LNCaP clone FGC (cell line): ENCODE measurements at regions not wholly inside any gene's neighbourhood (a gene's known extent, or its start where the extent isn't known, plus 50 kb on each side); places are given as distances from the start of the nearest gene placed in this dataset.
A peak's percentile ranks its signal among the peaks of the same experiment; 100 is the strongest.
"Not testable (repeated sequence)": the region's sequence is repeated elsewhere in the genome, so short reads cannot be mapped to it uniquely, and the experiment has no call there.

Experiments
- DNase-seq: peaks from one replicate; pipeline ENCODE4 v3.0.0-alpha.2; 2011; ENCODE audit warnings: low read depth
- H3K4me3 ChIP-seq: 2 replicates; pipeline ENCODE4 v1.5.1; 2011; ENCODE audit warnings: mild to moderate bottlenecking, low read depth, low read length, control low read depth
- TF ChIP-seq, protein P1 (sequence below): IDR thresholded peaks from 2 replicates; pipeline ENCODE4 v1.5.1; 2012; ENCODE audit warnings: mild to moderate bottlenecking; ENCODE audit not compliant: control insufficient read depth, insufficient read depth; ENCODE audit errors: extremely low read depth

DNA sequence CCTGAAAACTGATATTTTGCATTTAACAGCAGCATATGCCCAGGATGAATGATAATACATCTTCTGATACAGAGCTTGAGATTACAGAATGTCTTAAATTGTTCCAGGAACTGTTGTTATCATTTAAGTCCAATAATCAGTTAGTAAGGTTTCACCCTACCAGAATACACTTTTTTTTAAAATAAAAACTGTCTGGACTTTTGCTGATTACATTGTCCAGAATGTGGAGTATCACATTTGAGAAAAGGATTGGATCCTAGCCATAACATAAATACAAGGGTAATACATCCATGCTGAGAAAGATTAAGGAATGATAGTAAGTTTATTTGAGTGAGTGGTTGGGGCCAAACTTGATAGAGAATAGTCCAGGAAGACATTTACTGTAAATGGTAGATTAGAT, 71.0 kb downstream of the SEPTIN7 start:
- H3K4me3 ChIP-seq, result no peak overlapping the region
- TF ChIP-seq, protein P1, sequence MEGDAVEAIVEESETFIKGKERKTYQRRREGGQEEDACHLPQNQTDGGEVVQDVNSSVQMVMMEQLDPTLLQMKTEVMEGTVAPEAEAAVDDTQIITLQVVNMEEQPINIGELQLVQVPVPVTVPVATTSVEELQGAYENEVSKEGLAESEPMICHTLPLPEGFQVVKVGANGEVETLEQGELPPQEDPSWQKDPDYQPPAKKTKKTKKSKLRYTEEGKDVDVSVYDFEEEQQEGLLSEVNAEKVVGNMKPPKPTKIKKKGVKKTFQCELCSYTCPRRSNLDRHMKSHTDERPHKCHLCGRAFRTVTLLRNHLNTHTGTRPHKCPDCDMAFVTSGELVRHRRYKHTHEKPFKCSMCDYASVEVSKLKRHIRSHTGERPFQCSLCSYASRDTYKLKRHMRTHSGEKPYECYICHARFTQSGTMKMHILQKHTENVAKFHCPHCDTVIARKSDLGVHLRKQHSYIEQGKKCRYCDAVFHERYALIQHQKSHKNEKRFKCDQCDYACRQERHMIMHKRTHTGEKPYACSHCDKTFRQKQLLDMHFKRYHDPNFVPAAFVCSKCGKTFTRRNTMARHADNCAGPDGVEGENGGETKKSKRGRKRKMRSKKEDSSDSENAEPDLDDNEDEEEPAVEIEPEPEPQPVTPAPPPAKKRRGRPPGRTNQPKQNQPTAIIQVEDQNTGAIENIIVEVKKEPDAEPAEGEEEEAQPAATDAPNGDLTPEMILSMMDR, result no peak
- DNase-seq, result no peak

DNA sequence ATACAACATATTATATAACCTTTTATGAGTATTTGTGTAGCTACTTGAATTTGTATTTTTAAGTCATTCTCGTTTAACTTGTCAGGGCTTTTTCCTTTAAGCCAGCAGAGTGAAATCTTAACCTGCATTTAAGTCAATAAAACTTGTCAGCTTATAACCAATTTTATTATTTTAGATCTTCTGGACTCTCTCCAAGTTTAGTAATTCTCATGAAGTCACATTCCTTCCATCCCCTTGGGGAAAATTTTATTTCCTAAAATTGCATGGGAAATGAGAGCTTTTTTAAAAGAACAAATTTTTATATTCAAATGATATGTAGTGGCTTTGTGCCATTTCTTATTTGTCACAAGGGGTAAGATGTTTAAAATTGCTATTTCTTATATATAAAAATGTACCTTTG, 74.0 kb downstream of the SEPTIN7 start:
- peak; percentile 17 for DNase-seq
- H3K4me3 ChIP-seq, result no peak overlapping the region
- TF ChIP-seq, protein P1, result no peak

DNA sequence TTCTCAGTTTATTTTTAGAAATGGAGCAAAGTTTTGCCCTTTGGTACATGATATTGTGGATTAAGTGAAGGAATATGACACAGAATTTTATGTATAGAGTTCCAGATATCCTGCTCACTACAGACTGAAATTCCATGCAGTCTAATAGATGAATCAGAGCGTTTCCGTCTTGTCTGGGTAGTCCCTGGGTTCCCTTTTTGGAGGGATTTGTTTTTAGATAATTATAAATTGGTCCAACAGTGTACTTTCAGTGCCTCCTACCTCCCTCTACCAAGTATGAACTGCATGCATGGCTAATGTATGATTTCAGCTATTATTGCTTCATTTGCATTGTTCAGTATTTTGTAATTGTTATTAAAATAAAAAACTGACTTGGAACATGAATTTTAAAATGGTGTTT, 74.4 kb downstream of the SEPTIN7 start:
- DNase-seq, result no peak
- H3K4me3 ChIP-seq, result no peak overlapping the region
- TF ChIP-seq, protein P1, result no peak

DNA sequence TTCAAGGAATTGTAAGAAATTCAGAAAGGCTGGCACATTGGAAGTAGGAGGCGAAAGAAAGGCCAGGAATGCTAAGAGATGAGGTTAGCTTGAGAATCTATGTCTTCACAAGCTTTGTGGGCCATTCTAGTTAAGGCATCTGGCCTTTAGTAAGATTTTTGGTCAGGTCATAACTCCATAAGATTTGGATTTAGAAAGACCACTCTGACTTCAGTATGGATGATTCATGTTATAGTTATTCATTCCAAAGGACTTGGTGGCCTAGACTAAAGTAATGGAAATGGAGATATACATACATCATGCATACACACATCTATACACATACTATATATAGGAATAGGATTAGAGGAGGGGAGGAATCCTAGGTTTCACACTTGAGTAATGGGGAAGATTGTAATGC, 77.5 kb downstream of the SEPTIN7 start:
- no peak overlapping the region for H3K4me3 ChIP-seq
- TF ChIP-seq, protein P1, result no peak
- DNase-seq, result no peak

DNA sequence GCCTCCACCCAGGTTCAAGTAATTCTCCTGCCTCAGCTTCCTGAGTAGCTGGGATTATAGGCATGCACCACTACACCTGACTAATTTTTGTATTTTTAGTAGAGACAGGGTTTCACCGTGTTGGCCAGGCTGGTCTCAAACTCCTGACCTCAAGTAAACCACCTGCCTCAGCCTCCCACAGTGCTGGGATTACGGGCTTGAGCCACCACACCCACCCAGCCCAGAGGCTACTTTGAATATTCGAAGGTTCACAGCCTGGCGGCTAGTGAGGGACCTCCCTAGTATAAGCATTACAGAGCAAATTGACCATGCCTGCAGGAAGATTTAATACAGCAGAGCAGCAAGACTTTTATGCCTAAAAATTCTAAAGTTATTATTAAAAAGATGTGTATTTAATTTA, 86.6 kb downstream of the SEPTIN7 start:
- not testable (repeated sequence) for H3K4me3 ChIP-seq, DNase-seq

DNA sequence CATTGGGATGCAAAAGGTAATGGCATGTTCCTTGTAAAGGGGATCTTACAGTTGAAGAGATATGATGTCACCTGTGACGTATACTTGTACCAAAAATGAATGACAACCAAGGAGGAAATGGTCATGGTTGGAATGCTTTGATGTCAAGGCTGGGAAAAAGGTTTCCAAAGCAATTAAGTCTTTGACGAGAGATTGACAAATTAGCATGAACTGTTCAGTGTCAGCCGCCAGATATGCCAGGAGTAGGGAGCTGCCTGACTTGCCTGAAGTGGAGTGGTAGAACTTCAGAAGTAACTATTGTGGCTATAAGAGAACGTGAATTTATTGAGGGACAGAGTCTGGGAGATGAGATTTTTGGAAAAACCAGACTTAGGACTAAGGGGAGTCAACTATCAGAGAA, 88.1 kb downstream of the SEPTIN7 start:
- no peak for DNase-seq
- TF ChIP-seq, protein P1, result no peak
- no peak overlapping the region for H3K4me3 ChIP-seq

DNA sequence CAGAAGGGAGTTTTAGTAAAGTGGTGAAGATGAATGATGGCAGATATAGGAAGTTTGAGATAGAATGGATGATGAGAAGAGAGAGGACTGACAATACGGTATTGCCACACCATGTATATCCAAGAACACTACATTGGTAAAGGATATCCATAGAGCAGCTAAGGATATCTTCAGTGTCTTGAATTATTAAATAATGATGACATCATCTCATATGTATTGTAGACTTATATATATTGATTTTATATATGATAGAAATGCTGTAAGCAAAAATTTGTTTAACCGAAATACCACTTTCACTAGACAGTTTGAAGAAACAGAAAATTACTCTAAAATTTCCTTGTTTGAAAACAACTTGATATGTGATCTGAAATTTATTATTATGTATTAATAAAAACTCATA, 89.0 kb downstream of the SEPTIN7 start:
- no peak for DNase-seq
- no peak overlapping the region for H3K4me3 ChIP-seq
- TF ChIP-seq, protein P1, result no peak
